ENCODE measurements at regions not wholly inside any gene's neighbourhood (a gene's known extent, or its start where the extent isn't known, plus 50 kb on each side); places are given as distances from the start of the nearest gene placed in this dataset.

DNA sequence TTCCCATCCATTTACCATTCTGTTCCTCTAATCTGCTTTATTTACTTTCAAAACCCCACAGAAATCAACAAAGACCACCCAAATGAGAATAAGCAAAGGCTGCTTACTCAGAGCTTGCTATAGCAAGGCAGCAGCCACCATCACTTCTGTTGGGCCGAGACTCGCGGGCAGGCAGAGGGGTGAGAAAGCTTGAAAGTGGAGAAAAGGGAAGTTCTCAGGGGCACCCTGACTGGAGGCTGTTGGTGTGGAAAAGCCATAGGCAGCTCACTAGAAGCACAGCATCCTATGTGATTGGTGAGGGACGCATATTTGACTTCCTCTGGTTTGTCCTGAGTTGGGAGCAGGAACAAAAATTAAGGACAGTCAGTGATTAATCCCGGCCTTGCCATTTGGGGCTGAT is 269.7 kb upstream of the THSD7B start:
- peaks cover 1% of the 10 kb centered on the region for H3K9me3 Mint-ChIP-seq (ENCODE audit: unreplicated experiment)
- H3K4me1 Mint-ChIP-seq (ENCODE audit: low read depth, unreplicated experiment) = peaks cover 15% of the 10 kb centered on the region
- H3K36me3 Mint-ChIP-seq (ENCODE audit: unreplicated experiment) = no peaks in the 10 kb centered on the region
- H3K27me3 Mint-ChIP-seq (ENCODE audit: unreplicated experiment) = no peaks in the 10 kb centered on the region
- DNase-seq = no peak
- TF ChIP-seq, protein P1, sequence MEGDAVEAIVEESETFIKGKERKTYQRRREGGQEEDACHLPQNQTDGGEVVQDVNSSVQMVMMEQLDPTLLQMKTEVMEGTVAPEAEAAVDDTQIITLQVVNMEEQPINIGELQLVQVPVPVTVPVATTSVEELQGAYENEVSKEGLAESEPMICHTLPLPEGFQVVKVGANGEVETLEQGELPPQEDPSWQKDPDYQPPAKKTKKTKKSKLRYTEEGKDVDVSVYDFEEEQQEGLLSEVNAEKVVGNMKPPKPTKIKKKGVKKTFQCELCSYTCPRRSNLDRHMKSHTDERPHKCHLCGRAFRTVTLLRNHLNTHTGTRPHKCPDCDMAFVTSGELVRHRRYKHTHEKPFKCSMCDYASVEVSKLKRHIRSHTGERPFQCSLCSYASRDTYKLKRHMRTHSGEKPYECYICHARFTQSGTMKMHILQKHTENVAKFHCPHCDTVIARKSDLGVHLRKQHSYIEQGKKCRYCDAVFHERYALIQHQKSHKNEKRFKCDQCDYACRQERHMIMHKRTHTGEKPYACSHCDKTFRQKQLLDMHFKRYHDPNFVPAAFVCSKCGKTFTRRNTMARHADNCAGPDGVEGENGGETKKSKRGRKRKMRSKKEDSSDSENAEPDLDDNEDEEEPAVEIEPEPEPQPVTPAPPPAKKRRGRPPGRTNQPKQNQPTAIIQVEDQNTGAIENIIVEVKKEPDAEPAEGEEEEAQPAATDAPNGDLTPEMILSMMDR (IDR thresholded peaks at IDR 0.05; ENCODE audit: partially characterized antibody, unreplicated experiment) = no peak
- H3K4me3 Mint-ChIP-seq (ENCODE audit: unreplicated experiment) = no peak overlapping the region
- no peak overlapping the region for H3K27ac Mint-ChIP-seq (ENCODE audit: unreplicated experiment)

DNA sequence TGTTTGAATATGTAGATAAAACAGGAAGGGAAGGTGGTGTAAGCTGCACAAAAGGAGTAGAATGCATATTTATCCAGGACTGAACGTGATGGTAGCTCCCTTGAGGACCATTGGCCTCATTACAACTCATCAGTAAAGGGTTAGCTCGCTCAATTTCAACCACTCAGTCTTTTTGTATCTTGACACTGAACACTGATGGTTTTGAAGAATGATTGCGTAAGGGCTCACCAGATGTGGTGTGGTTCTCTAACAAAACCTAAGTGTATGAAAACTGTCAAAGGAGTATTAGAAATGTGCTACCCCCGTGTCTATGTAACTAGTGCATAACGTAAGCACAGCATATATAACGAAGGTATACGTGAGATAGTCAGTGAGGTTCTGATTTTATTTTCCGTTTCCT is 272.4 kb upstream of the THSD7B start:
- H3K4me1 Mint-ChIP-seq (ENCODE audit: low read depth, unreplicated experiment) = peaks cover 12% of the 10 kb centered on the region
- peaks cover 1% of the 10 kb centered on the region for H3K9me3 Mint-ChIP-seq (ENCODE audit: unreplicated experiment)
- H3K27me3 Mint-ChIP-seq (ENCODE audit: unreplicated experiment) = no peaks in the 10 kb centered on the region
- TF ChIP-seq, protein P1 (IDR thresholded peaks at IDR 0.05; ENCODE audit: partially characterized antibody, unreplicated experiment) = no peak
- H3K36me3 Mint-ChIP-seq (ENCODE audit: unreplicated experiment) = no peaks in the 10 kb centered on the region
- no peak overlapping the region for H3K27ac Mint-ChIP-seq (ENCODE audit: unreplicated experiment)
- H3K4me3 Mint-ChIP-seq (ENCODE audit: unreplicated experiment) = no peak overlapping the region
- DNase-seq = no peak

DNA sequence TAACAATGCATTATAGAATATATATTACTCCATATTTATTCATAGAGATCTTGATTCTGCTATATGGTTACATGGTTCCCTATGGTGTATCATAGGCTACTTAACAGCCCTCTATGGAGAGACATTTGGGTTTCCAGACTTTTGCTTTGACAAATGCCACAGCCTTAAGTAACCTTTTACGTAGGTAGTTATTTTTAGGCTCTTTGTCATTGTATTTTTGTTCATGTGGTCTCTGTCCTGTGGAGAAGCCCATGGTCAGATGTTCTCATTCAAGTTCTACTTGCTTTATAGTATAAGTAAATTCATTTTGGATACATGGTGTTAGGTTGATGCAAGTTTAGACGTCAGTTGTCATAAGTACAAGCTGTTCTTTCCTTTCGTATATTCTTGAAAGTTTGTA is 275.2 kb upstream of the THSD7B start:
- Mint-ChIP-seq H3K4me1 (ENCODE audit: low read depth, unreplicated experiment) (peaks cover 6% of the 10 kb centered on the region), H3K9me3 (ENCODE audit: unreplicated experiment) (peaks cover 1% of the 10 kb centered on the region), H3K36me3 (ENCODE audit: unreplicated experiment) (no peaks in the 10 kb centered on the region), H3K27ac (ENCODE audit: unreplicated experiment) (no peak overlapping the region), H3K27me3 (ENCODE audit: unreplicated experiment) (no peaks in the 10 kb centered on the region), H3K4me3 (ENCODE audit: unreplicated experiment) (no peak overlapping the region)
- TF ChIP-seq, protein P1 (IDR thresholded peaks at IDR 0.05; ENCODE audit: partially characterized antibody, unreplicated experiment) = no peak
- DNase-seq = no peak

DNA sequence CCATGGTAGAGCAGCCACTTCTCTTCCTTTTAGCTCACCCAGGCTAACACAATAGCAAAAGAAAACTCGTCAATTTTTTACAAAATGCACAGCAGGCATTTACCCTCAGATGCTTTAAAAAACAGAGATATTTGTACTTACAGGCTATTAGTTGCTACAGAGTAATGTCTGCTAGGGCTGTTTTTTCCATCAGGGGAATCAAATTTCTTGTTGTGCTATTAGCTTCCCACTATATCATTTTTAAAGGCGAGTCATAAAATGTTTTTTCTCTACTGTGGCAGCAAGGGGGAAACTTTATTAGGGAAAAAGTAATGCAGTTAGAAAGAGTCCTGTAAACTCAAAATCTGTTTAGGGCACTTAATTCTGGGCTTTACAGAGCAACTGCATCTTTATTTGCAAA is 277.9 kb upstream of the THSD7B start:
- Mint-ChIP-seq H3K4me1 (ENCODE audit: low read depth, unreplicated experiment) (peaks cover 3% of the 10 kb centered on the region), H3K36me3 (ENCODE audit: unreplicated experiment) (no peaks in the 10 kb centered on the region), H3K27me3 (ENCODE audit: unreplicated experiment) (no peaks in the 10 kb centered on the region), H3K4me3 (ENCODE audit: unreplicated experiment) (no peak overlapping the region), H3K9me3 (ENCODE audit: unreplicated experiment) (peaks cover 1% of the 10 kb centered on the region), H3K27ac (ENCODE audit: unreplicated experiment) (peak overlapping the region; percentile 52)
- TF ChIP-seq, protein P1 (IDR thresholded peaks at IDR 0.05; ENCODE audit: partially characterized antibody, unreplicated experiment) = no peak
- DNase-seq = no peak

DNA sequence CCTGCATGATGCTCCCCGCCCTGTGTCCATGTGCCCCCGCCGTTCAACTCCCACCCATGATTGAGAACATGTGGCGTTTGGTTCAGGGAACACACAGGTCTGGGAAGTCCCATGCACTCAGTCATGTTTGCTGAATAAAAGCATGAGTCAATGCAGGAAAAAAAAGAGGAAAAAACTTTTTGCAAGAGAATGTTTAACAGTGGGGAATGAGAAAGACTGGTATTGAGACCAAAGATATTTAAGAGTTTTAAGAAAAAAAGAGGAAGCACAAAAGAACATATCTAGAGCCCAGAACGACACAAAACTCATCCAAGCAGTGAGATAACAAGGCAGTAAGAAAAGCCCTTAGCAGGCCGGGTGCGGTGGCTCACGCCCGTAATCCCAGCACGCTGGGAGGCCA is 279.2 kb upstream of the THSD7B start:
- no peaks in the 10 kb centered on the region for H3K36me3 Mint-ChIP-seq (ENCODE audit: unreplicated experiment)
- H3K4me3 Mint-ChIP-seq (ENCODE audit: unreplicated experiment) = no peak overlapping the region
- no peaks in the 10 kb centered on the region for H3K27me3 Mint-ChIP-seq (ENCODE audit: unreplicated experiment)

More for the DNA sequence above, 279.2 kb upstream of the THSD7B start:
- Mint-ChIP-seq H3K27ac (ENCODE audit: unreplicated experiment) (no peak overlapping the region), H3K9me3 (ENCODE audit: unreplicated experiment) (peaks cover 1% of the 10 kb centered on the region), H3K4me1 (ENCODE audit: low read depth, unreplicated experiment) (no peaks in the 10 kb centered on the region)
- no peak for DNase-seq
- TF ChIP-seq, protein P1 (IDR thresholded peaks at IDR 0.05; ENCODE audit: partially characterized antibody, unreplicated experiment) = no peak
